VCaP (cell line): ENCODE measurements at regions not wholly inside any gene's neighbourhood (a gene's known extent, or its start where the extent isn't known, plus 50 kb on each side); places are given as distances from the start of the nearest gene placed in this dataset.
"Not testable (repeated sequence)": the region's sequence is repeated elsewhere in the genome, so short reads cannot be mapped to it uniquely, and the experiment has no call there.

Source experiments
- H3K27ac ChIP-seq: fragments of 450-650 bp; 2 replicates; pipeline ENCODE4 v1.5.1; 2017
- TF ChIP-seq, protein P1 (sequence below): fragments of 450-650 bp; conservative IDR thresholded peaks from 2 replicates; pipeline ENCODE4 v1.5.1; 2017; ENCODE audit warnings: mild to moderate bottlenecking, moderate library complexity

DNA sequence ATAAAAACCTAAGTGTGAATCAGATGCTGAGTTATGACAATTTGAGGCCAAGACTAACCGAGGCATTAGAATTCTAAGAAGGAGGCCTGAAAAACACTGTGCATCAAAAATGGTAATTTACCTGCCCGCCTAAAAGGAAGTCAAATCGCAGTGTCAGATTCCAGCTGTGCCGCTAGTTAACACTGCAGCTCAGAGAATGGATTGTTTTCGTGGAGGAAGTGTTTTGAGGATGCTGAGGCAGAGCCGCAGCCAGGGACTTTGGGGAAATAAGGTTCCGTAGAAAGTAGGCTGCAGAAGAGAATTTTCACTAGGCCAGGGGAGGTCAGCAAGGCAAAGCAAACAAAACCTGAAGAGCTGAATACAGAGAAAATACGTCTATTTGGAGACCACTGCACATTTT, 226.4 kb upstream of the ISL1 start:
- TF ChIP-seq, protein P1, sequence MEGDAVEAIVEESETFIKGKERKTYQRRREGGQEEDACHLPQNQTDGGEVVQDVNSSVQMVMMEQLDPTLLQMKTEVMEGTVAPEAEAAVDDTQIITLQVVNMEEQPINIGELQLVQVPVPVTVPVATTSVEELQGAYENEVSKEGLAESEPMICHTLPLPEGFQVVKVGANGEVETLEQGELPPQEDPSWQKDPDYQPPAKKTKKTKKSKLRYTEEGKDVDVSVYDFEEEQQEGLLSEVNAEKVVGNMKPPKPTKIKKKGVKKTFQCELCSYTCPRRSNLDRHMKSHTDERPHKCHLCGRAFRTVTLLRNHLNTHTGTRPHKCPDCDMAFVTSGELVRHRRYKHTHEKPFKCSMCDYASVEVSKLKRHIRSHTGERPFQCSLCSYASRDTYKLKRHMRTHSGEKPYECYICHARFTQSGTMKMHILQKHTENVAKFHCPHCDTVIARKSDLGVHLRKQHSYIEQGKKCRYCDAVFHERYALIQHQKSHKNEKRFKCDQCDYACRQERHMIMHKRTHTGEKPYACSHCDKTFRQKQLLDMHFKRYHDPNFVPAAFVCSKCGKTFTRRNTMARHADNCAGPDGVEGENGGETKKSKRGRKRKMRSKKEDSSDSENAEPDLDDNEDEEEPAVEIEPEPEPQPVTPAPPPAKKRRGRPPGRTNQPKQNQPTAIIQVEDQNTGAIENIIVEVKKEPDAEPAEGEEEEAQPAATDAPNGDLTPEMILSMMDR = no peak
- H3K27ac ChIP-seq = no peak overlapping the region

DNA sequence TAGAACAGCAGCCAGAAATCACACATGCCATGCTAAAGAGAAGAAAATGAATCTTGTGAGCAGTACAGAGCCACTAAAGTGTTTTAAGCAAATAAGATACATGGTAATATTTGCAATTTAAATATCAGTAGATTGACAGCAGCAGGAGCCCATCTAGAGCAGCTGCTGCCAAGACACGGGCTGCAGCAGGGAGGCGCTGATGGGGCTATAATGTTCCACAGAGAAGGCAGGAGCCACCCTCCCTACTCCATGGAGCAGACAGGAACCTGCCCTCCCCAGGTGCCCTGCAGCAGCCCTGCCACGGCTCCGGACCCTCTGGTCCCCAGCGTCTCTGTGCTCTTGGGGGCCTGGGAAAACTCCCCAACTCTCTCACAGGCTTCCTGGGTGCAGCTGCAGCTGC, 224.1 kb upstream of the ISL1 start:
- TF ChIP-seq, protein P1 = no peak
- no peak overlapping the region for H3K27ac ChIP-seq

DNA sequence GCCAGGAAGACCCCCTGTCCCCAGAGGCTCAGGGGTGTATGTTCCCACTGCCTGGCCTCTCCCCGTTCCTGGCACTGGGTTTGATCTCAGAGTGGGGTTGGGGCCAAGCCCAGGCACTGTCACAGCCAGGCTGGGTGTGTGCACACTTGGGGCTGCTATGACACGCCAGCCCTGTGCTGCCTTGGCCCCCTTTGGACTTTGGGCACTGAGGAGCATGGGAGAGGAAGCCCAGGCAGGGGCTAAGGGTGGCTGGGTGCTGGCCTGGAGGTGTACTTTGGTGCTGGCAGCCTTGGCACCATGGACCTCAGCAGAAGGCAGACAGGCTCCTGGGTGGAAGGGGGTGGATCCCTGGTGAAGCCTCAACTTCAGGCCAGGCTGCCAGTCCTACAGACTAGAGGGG, 223.6 kb upstream of the ISL1 start:
- TF ChIP-seq, protein P1 = no peak
- H3K27ac ChIP-seq = no peak overlapping the region

DNA sequence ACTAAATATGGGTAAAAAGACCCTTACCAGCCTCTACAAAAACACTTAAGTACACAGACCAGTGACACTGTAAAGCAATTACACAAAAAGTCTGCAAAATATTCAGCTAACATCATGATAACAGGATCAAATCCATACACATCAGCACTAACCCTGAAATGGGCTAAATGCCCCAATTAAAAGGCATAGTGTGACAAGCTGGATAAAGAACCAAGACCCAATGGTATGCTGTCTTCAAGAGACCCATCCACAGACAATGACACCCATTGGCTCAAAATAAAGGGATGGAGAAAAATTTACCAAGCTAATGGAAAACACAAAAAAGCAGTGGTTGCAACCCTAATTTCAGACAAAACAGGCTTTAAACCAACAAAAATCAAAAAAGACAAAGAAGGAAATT, 221.0 kb upstream of the ISL1 start:
- TF ChIP-seq, protein P1 = no peak
- H3K27ac ChIP-seq = no peak overlapping the region

DNA sequence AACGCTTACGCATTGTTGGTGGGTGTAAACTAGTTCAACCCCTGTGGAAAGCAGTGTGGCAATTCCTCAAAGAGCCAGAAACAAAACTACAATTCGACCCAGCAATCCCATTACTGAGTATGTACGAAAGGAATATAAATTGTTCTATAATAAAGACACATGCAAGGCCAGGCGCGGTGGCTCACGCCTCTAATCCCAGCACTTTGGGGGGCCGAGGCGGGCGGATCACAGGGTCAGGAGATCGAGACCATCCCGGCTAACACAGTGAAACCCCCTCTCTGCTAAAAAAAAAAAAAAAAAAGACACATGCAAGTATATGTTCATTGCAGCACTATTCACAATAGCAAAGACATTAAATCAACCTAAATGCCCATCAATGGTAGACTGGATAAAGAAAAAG, 217.6 kb upstream of the ISL1 start:
- H3K27ac ChIP-seq = not testable (repeated sequence)

DNA sequence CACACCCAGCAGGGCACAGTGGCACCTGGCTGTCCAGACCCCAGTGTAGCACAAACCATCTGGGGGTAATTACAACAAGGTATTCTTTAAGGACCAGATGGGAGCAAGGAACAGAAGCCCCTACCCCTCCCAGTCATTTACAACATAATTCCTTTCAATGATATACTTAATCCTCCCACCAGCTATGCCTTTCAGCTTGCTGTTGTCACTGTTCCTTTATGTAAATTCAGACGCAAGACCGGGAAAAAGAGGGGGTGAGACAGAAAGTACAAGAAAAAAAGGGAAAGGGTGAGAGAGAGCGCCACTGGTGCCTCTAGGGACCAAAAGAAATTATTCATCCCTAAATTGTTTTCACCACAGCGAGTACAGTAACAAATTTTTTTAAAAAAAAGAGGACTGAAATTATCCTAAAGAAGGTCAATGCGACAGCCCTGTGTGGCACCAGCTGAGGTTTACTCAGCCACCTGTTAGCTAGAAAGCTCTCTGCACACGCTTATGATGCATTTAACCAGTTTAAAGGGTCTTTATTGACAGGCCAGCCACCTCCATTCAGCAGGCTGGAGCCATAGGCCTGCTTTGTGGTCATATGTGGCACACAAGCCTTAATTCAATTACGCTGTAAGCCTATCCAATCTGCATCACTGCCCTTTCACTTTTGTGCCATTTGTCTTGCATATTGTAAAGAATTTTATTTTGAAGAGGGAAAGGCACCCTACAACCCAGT, 210.2 kb upstream of the ISL1 start:
- no peak overlapping the region for H3K27ac ChIP-seq
- TF ChIP-seq, protein P1 = no peak

DNA sequence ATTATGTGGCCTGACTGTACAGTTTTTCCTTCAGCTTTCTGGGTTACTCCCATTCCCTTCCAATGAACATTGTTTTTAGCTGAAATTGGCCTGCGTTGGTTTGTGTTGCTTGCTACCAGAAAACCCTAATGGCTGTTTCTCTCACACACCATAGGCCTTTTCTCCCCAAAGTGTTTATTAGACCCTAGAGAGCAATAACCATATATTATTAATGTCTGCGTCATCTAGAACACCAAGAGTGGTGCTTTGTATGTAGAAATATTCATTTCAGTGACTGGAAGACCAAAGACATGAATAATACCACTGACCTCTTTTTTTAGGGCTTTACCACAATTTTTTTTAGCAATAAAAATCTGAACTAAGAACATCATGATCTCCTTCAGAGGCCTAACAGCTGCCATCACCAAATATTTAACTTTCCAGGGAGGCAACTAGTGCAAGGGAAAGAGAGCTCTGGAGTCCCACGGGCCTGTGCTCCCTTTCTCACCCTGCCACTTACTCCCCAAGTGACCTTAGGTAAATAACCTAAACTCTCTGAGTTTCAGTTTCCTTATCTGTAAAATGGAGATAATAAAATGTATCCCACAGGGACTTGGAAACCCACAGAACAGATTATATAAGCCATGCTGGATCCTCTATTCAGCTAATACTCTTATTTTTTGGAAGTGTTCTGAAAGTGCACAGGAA, 201.9 kb upstream of the ISL1 start:
- TF ChIP-seq, protein P1 = no peak
- no peak overlapping the region for H3K27ac ChIP-seq

DNA sequence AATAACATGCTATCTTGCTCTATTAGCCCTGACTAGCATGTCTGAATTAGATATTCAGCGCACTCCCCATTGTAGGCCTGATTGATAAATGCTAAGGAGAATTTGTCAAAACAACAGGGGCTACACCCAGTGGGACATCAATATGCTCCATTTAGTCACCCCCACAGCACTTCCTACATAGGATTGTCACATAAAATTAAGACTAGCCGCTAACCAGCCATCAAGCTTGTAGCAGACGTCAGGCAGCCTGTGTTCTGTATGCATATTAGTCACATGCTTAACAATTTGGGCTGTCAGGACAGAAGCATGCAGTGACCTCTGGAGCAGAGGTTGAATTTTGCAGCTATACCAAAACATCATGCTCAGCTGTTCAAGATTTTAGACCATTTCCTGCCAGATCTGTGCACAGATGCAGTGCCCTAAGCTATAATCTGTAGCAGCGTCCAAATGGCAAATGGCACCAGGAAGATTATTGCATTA, 197.4 kb upstream of the ISL1 start:
- H3K27ac ChIP-seq = no peak overlapping the region
- TF ChIP-seq, protein P1 = no peak
